ENCODE measurements at regions not wholly inside any gene's neighbourhood (a gene's known extent, or its start where the extent isn't known, plus 50 kb on each side); places are given as distances from the start of the nearest gene placed in this dataset.

- no peak for DNase-seq (ENCODE audit: low spot score)
- Histone ChIP-seq H3K4me1 (ENCODE audit: insufficient read depth) (no peaks in the 10 kb centered on the region), H4K20me1 (ENCODE audit: insufficient read depth, poor library complexity, severe bottlenecking) (no peaks in the 10 kb centered on the region), H3K79me2 (no peaks in the 10 kb centered on the region), H3K9me2 (replicated peaks; ENCODE audit: insufficient read depth) (no peaks in the 10 kb centered on the region), H3K27ac (no peak overlapping the region), H3K4me3 (no peak overlapping the region), H3K9me3 (ENCODE audit: low read depth) (no peaks in the 10 kb centered on the region), H2AFZ (no peak overlapping the region), H3K27me3 (no peaks in the 10 kb centered on the region), H3K4me2 (no peak overlapping the region), H3K36me3 (replicated peaks; ENCODE audit: insufficient read depth, low read depth) (no peaks in the 10 kb centered on the region)
- WGBS (ENCODE audit: low lambda C conversion rate, missing lambda C conversion rate): 77% methylated on average over 2 of the region's 2 CpGs
- TF ChIP-seq EZH2 (IDR thresholded peaks at IDR 0.05; ENCODE audit: borderline replicate concordance): no peak
- TF ChIP-seq EZH2phosphoT487 (IDR thresholded peaks at IDR 0.05; ENCODE audit: low read depth, severe bottlenecking, unreplicated experiment): no peak
- no peak for TF ChIP-seq CTCF (IDR thresholded peaks at IDR 0.05; ENCODE audit: poor library complexity)
These were observed 81.4 kb downstream of the CMPK2 start for GRCh38 chr2:6784291-6784690.

DNA sequence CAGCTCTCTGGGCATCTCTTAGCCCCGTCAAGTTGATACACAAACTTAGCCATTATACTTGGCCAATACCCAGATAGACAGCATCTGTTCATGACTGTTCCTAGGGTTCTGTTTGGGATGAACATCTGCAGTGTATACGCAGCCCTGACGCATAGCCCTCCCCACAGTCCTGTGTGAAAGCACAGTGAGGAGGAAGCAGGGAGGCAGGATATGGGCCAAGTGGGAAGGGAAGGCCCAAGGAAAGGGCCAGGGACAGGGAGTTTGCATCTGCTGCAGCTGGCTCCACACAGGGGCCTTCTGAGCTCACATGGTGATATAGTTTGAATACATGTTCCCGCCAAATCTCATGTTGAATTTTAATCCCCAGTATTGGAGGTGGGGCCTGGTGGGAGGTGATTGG lies 80.2 kb downstream of the CMPK2 start:
- no peaks in the 10 kb centered on the region for H3K9me3 ChIP-seq (ENCODE audit: low read depth)
- H3K27ac ChIP-seq: no peak overlapping the region
- H3K27me3 ChIP-seq: no peaks in the 10 kb centered on the region
- no peak for TF ChIP-seq CTCF (IDR thresholded peaks at IDR 0.05; ENCODE audit: poor library complexity)
- no peak for TF ChIP-seq EZH2 (IDR thresholded peaks at IDR 0.05; ENCODE audit: borderline replicate concordance)
- no peak for TF ChIP-seq EZH2phosphoT487 (IDR thresholded peaks at IDR 0.05; ENCODE audit: low read depth, severe bottlenecking, unreplicated experiment)
- no peak overlapping the region for H3K4me2 ChIP-seq
- H4K20me1 ChIP-seq (ENCODE audit: insufficient read depth, poor library complexity, severe bottlenecking): no peaks in the 10 kb centered on the region
- H3K36me3 ChIP-seq (replicated peaks; ENCODE audit: insufficient read depth, low read depth): no peaks in the 10 kb centered on the region
- H3K4me3 ChIP-seq: no peak overlapping the region
- DNase-seq (ENCODE audit: low spot score): no peak
- no peaks in the 10 kb centered on the region for H3K4me1 ChIP-seq (ENCODE audit: insufficient read depth)
- H3K9me2 ChIP-seq (replicated peaks; ENCODE audit: insufficient read depth): no peaks in the 10 kb centered on the region
- no peaks in the 10 kb centered on the region for H3K79me2 ChIP-seq
- WGBS (ENCODE audit: low lambda C conversion rate, missing lambda C conversion rate): 73% methylated on average over 4 of the region's 4 CpGs
- H2AFZ ChIP-seq: no peak overlapping the region

DNA sequence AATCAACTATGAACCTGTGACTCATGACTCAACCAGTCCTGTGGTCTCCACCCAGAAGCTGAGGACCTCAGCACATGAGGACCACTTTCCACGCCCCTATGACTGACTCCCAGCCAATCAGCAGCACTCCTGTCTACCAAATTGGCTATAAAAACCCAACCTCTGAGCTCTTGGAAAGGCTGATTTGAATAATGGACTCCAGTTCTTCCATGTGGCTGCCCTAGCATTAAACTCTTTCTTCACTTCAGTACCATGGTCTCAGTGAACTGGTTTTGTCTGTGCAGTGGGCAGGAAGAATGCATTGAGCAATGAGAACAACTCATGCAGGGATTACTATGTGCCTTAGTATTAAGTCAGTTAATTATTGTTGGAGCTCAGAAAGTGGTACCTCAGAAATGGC lies 78.3 kb downstream of the CMPK2 start:
- Histone ChIP-seq H2AFZ (no peak overlapping the region), H3K4me1 (ENCODE audit: insufficient read depth) (no peaks in the 10 kb centered on the region), H3K9me3 (ENCODE audit: low read depth) (no peaks in the 10 kb centered on the region), H3K27ac (no peak overlapping the region), H3K79me2 (no peaks in the 10 kb centered on the region), H3K4me3 (no peak overlapping the region), H3K9me2 (replicated peaks; ENCODE audit: insufficient read depth) (no peaks in the 10 kb centered on the region), H3K27me3 (no peaks in the 10 kb centered on the region), H3K4me2 (no peak overlapping the region), H3K36me3 (replicated peaks; ENCODE audit: insufficient read depth, low read depth) (no peaks in the 10 kb centered on the region), H4K20me1 (ENCODE audit: insufficient read depth, poor library complexity, severe bottlenecking) (no peaks in the 10 kb centered on the region)
- 100% methylated on average over 1 of the region's 1 CpG for WGBS (ENCODE audit: low lambda C conversion rate, missing lambda C conversion rate)
- TF ChIP-seq EZH2 (IDR thresholded peaks at IDR 0.05; ENCODE audit: borderline replicate concordance) (no peak), CTCF (IDR thresholded peaks at IDR 0.05; ENCODE audit: poor library complexity) (no peak), EZH2phosphoT487 (IDR thresholded peaks at IDR 0.05; ENCODE audit: low read depth, severe bottlenecking, unreplicated experiment) (no peak)
- DNase-seq (ENCODE audit: low spot score): no peak

DNA sequence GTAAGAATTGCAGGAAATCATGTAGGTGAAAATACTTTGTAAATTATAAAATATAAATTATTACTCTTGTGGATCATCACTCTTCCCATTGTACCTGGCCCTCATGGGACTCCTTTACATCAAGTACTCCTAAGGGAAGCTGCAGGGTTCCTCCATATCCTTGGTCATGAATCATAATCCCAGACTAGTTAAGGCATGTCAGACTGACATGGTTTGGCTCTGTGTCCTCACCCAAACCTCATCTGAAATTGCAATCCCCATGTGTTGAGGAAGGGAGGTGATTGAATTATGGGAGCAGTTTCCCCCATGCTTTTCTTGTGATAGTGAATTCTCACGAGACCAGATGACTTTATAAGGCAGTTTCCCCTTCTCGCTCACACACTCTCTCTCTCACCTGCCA lies 77.1 kb downstream of the CMPK2 start:
- no peak for TF ChIP-seq CTCF (IDR thresholded peaks at IDR 0.05; ENCODE audit: poor library complexity)
- no peak for TF ChIP-seq EZH2phosphoT487 (IDR thresholded peaks at IDR 0.05; ENCODE audit: low read depth, severe bottlenecking, unreplicated experiment)
- TF ChIP-seq EZH2 (IDR thresholded peaks at IDR 0.05; ENCODE audit: borderline replicate concordance): no peak
- Histone ChIP-seq H3K4me2 (no peak overlapping the region), H2AFZ (no peak overlapping the region), H3K4me1 (ENCODE audit: insufficient read depth) (no peaks in the 10 kb centered on the region), H3K36me3 (replicated peaks; ENCODE audit: insufficient read depth, low read depth) (no peaks in the 10 kb centered on the region), H3K9me3 (ENCODE audit: low read depth) (no peaks in the 10 kb centered on the region), H3K4me3 (no peak overlapping the region), H3K79me2 (no peaks in the 10 kb centered on the region), H4K20me1 (ENCODE audit: insufficient read depth, poor library complexity, severe bottlenecking) (no peaks in the 10 kb centered on the region), H3K27me3 (no peaks in the 10 kb centered on the region), H3K9me2 (replicated peaks; ENCODE audit: insufficient read depth) (no peaks in the 10 kb centered on the region), H3K27ac (no peak overlapping the region)
- DNase-seq (ENCODE audit: low spot score): no peak
- WGBS (ENCODE audit: low lambda C conversion rate, missing lambda C conversion rate): 96% methylated on average over 2 of the region's 2 CpGs

Data from hepatocyte (in vitro differentiated cells).